GM19023 (cell line): ENCODE measurements at regions not wholly inside any gene's neighbourhood (a gene's known extent, or its start where the extent isn't known, plus 50 kb on each side); places are given as distances from the start of the nearest gene placed in this dataset.
"Not testable (repeated sequence)": the region's sequence is repeated elsewhere in the genome, so short reads cannot be mapped to it uniquely, and the experiment has no call there.

Experiments used
- ATAC-seq: cut with Tn5 transposase; IDR thresholded peaks from one replicate; pipeline ENCODE4 v1.9.1; 2021; ENCODE audit warnings: mild to moderate bottlenecking, moderate library complexity; ENCODE audit not compliant: unreplicated experiment

DNA sequence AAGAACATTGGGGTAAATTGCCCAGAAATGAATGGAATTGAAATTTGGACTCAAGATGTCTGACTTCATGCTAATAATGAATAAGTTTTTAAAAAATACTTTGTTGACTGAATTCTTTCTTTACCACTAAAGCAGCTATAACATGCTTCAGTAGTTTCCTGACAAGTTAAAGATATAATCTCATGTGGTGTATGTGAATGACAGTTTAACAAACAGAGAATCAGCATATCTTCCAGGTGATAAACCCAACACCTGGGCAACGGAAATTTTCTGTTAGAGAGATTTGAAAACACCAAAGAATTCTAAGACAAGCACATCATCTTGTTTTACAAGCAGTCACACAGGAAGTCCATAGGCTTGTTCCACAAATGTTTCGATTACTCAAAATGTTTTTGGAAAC is 372.6 kb upstream of the VRK2 start:
- ATAC-seq, result no peak

DNA sequence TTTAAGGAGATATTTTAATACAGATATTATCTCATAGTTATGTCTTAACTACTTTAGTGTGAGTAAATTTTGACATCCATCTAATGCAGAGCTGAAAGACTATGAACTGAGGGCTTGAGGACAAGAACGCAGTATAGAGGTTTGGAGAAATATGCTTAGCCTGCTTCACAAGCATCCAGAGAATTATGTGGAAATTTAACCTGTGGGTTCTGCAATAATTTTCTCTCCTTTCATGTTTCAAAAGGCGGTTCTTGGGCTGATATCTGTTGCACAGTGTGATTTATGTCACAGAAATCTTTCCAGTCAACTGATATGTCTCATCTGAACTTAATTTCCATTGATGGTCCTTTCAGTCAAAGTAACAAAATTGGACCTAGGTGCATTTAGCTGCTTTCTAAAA is 371.9 kb upstream of the VRK2 start:
- ATAC-seq, result no peak

DNA sequence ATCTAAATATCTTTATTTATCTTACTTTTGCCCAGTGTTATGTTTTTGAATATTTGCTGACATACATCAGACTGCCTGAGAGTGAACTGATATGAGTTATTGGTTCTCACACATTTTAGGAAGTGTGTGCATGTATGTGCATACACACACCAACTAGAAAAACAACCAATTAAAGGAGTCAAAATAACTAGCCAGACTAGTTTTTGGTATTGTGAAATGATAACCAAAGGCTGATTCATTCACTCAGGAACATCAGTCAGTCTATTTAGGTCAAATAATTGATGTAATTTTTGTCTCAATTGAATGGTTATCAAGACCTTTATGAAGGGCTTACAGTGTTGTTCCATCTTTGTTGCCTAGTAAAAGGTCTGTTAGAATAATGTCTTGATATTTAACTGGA is 369.3 kb upstream of the VRK2 start:
- no peak for ATAC-seq

DNA sequence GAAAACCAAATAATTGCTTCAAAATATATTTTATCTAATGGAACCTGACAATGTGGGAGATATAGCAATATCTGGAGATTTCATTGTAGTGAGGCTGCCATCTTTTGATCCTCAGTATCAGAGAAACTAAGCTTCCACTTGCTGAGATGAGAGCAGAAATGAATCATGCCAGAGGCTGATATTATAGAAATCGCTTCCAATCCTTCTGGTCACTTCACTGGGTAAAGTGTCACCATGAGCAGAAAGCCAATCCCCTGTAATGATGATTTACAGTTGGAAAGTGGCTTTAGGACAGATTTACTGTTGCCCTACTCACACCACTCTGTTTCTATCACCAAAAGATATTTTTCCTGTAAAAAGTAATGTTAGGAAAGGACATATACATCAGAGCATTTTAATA is 365.0 kb upstream of the VRK2 start:
- no peak for ATAC-seq

DNA sequence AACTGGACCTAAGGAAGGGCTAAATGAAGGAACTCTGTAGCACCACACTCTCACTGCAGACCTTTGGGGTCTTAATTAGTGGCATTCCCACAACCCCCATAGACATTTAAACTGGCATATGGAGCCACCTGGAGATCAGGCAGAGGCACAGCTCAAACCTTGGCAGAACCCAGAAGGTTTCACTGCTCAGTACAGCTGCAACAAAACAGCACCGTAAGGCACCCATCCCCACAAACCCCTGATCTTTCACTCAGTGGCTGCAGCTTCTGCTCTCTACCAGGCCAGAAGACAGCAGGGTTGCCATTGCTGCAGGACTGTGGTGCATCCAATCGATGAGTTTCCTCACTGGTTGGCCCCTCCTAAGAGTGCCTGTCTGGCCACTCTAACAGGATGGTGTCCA is 361.6 kb upstream of the VRK2 start:
- ATAC-seq, result no peak

DNA sequence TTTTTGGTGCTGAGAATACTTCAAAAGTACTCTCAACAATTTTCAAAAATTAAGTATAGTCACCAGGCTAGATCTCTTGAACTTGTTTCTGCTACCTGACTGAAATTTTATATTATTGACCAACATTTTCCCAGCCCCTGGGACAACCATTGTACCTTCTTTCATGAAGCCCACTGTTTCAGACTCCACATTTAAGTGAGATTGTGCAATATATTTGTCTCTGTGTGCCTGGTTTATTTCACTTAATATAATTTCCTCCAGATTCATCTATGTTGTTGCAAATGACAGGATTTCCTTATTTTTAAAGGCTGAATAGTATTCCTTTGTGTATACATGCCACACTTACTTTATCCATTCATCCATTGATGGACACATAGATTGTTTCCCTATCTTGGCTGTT is 354.2 kb upstream of the VRK2 start:
- ATAC-seq, result no peak

DNA sequence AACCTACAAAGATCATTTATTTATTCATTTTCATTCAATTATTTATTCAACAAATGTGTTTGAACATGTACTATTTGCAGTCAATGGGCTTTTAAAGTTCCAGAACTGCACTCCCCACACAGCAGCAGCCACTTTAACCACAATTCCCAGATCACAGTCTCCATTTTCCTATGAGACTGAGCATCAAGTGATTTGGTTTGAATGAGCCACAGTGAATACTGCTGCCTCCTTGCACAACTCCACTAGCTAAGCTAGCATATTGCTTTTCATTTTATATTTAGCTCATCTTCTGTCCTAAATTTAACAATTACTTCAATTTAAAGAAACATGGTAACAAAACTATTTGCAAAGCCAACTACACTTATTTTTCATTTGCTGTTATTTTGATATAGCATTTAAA is 353.4 kb upstream of the VRK2 start:
- no peak for ATAC-seq

DNA sequence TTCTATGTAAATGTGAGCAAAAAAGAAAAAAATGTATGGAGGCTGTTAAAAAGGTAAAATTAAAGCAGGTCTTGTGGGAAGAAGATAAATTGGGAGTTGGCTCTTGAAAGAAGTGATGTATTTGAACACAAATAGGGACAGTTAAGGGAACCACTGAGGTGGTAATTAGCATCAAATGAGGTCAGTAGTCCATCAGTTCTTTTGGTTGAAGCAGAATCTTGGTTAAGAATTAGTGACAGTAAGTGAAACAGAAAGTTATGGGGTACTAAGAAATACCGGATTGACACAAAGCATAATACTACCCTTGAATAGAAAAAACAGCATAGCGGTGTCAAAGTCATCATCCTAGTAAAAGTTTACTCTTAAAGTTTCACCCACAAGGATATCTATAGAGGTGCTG is 352.6 kb upstream of the VRK2 start:
- no peak for ATAC-seq

DNA sequence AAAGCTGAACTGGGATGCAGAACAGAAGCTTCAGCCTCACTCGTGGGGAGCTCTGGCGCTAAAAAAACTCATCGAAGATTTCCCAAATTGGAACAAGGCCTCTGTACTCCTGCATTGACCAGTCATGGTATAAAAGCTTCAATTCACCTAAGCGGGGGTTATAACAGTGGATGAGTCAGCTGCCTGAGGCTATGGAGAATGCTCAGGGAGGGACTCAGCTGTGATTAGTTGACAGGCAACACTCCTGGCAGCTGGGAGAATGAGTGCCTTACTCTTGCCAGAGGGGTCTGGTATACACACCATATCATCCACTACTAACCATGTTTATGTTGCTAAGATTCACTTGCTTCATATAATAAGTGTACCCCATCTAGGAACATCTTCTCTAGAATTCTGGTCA is 350.6 kb upstream of the VRK2 start:
- ATAC-seq, result no peak

DNA sequence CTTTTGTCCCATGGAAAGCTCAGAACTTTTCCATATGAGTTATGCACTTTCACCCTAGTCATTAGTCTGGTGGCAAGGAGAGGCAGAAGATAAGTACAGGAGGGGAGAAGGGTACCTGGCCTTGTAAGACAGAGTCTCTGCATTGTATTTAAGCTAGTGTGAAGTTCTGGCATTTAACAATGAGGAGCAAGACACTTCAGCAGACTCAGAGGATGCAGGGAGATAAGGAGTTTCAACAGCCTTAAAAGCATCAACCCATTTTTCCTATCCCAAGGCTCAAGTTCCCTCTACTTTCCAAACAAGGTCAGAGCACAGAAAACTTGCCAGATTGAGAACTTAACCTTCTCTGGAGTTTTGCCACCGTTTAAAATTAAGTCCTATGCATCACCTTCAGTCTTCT is 348.2 kb upstream of the VRK2 start:
- ATAC-seq, result no peak

DNA sequence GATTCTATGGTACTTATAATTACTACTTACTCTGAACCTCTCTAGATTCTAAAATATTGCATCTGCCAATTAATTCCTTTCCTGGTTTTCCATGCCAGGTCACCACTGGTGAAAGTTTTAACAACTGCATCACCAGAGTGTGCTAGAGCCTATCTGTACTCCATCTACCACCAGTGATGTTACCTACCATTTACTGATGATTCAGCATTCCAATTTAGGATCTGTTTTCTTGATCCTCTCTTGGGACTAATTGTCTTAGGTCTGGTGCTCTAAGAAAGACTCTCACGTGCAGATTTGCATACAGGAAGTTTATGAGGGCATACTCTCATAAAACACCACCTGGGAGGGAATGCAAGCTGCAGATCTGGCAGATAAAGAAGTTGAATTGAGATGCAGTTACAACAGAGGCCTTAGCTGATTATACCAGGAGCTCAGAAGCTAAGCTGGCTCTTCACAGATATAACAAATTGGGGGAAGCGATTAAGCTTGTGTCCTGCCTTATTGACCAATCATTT is 347.6 kb upstream of the VRK2 start:
- ATAC-seq, result no peak

DNA sequence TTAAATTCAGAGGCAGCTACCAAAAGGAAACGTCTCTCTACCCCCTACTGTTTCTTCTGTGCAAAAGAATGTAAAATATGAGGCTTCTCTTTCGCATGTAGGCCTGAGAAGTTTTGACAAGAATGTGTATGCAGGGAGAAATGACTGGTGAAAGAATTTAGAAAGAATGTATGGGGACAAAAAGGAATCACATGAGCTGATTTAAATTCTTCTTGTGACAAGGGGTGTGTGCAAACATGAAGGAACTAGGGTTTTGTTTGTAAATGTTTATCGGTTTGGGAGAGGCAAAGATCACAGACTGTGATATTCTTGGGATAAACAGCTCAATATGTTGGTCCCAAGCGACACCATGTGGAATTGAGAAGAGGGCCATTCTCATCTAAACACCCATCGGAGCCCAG is 345.2 kb upstream of the VRK2 start:
- no peak for ATAC-seq

DNA sequence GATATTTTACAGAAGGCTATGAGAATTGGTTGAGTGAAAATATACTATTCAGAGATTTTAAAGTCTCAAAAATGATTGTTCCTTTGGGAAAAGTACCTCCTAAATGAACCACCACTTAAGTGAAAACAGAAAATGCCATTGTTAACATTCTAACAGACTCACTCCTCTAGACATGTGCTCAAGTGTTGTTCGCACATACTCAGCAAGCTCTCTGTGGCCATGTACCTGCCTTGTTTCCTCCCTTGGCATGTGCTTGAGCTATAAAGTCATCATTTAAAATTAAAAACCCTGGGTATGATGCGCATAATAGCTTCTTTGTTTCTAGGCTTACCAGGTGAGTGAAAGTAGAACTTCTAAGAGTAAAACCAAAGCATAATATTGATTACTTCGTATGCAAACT is 343.2 kb upstream of the VRK2 start:
- no peak for ATAC-seq

DNA sequence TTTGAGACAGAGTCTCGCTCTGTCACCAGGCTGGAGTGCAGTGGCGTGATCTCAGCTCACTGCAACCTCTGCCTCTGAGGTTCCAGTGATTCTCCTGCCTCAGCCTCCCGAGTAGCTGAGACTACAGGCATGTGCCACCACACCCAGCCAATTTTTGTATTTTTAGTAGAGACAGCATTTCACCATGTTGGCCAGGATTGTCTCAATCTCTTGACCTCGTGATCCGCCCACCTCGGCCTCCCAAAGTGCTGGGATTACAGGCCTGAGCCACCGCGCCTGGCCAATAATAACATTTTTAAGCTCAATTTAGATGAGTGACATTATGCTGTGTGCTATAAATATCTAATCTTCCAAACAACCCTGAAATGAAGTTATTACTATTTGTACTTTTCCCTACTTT is 338.8 kb upstream of the VRK2 start:
- not testable (repeated sequence) for ATAC-seq

DNA sequence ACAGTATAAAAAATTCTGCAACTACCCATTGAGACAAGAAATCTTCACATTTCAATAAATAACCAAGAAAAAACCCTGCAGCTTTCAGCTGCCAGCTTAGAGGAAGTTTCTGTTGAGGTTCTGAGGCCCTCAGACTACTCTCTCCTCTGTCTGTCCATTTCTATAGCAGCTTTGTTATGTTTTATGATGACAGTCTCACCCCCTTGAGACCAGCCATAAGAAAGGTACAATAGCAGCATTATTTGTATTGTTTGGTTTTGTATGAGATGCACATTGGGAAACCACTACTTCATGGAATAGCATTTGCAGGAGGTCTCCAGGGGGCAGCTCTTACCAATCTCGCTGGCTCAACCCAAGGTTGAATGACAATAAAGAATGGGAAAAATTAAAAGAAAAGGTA is 334.6 kb upstream of the VRK2 start:
- no peak for ATAC-seq

DNA sequence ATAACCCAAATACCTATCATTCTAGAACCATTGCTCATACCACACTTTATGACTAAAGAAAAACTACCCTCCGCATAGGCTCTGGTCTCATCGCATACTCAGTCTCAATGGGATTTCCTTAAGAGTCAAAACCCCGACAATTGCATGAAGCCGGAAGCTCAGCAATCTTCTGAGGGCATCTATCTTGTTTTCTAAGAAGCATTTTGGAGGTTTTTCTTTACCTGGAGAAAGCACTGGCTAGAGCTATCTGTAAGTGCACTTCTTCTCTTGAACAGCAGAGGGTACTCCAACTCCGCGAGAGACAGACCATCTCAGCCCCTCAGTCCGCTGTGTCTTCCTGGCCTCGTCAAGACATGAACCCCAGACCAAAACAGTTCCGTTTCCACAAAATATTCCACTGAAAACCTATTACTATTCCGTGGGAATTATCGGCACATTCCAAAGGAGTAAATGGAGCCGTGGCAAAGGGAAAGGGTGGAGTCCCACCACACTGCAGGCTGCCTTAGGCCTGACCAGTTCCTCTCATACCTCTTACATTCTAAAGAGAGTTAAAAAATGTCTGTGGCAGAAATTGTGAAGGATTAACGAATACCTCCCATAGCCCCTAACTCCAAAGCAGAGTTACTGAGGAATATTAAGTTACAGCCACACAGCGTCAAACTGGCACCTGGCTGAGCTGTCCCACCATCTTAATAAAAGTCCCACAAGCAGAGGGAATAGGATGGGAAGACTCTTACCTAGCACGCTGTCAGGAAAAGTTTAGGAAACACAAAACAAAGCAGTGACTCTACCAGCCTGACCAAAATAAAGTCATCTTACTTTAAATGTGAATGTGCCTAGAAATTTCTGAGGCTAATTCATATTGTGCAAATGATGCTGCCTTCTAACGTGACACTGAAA is 325.6 kb upstream of the VRK2 start:
- peak; percentile 99 for ATAC-seq

DNA sequence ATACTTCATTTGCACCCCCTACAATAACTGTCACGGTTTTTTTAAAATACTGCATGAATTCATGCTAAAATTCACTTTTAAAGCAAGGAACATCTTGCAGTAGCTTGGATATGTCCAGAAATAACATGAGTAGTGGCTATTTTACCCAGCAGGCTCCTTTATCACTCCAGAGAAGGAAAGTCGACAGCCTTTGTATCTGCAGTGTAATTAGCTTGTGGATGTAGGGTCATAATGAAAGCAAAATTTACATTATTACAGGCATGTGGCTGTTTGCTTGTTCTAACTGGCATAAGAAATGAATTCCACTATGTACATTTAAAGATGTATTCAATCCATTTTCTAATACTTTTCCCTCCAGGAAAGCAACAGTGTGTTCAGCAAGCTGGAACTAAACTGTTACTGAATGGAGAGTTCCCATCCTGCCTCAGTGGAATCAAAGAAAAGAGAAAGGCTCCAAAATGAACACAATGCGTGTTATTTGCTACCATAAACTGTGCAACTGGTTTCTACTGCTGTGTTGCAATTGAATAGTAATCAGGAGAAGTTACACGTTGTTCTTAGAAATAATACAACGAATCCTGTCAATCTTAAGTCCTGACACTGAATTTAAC is 321.2 kb upstream of the VRK2 start:
- ATAC-seq, result no peak

DNA sequence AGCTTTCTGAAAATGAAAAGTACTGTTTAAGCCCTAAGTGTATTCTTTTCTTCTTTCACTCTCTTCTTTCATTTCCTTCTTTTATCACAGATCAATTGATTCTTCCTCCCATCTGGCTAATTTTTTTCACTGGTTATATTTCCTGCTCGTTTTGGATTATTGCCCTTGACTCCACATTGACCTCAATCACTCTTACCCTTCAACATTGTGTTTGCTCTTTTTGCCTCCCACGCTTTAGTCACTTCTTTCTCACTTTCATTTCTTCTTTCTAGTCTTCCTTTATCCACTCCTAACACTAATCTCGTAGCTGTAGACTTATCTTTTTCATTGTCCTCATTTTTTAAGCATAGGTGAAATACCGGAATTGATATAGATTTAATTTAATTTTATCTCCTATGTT is 320.3 kb upstream of the VRK2 start:
- no peak for ATAC-seq

DNA sequence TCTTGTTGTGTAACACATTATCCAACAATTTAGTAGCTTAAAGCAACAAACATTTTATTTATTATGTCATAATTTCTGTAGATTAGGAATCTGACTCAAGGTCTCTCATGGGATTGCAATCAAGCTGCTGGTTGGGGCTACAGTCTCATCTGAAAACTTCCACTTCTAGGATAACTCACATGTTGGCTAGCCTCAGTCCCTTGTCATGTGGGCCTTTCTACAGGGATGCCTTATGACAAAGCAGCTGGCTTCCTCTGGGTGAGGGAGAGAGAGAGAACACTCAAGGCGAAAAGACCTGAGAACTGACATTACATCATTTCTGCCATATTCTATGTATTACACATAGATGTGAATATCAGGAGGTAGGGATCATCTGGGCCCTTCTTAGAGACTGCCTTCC is 317.9 kb upstream of the VRK2 start:
- ATAC-seq, result no peak

DNA sequence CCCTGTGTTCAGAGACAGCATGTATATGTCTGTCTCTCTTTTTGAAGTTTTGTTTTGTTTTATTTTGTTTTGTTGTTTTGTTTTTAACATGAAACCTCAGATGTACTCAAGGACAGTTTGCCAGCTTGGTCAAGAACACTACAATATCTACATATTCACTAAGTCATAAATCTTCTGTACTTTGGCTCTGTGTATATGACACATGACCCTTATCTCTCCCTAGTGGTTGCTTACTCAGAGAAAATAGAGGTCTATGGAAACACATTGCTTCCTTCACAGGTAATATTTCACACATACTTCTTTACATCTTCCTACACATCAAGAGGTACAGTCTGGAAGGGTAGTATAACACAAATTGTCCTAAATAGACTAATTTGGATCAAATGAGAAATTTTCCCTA is 312.6 kb upstream of the VRK2 start:
- no peak for ATAC-seq

DNA sequence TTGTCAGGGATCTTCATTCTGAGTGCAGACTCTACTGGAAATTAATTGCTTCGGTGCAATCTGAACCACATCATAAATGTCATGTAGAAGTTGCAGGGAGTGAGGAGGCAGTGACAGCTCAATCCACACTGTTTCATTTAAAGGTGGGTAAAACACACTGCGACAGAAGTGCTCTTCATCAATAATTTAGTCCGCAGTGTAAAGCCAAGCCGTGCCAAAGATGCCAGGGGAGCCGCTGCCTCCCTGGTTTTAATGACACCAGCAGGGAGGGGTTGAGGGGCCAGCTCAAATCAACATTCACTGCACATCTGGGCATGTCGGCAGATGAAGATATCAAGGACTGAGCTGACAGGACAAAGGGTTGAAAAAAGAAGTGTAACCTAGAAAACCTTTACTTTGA is 305.7 kb upstream of the VRK2 start:
- ATAC-seq, result no peak

DNA sequence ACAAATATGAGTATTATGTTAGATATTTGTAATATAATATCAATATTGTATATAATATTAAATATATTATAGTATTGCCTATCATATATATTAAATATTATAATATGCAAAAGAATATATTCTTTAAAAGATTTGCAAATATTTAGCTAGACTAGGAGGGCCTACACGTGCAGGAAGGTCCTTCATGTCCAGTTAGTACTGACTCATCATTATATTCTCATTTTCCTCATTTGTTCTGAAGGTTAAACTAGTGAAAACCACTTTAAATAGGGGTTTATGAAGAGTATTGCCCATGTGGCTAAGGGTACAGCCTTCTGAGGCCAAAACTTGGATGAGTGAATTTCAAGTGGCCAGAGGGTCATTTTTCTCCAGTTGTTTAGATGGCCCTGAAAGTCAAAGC is 293.0 kb upstream of the VRK2 start:
- no peak for ATAC-seq

DNA sequence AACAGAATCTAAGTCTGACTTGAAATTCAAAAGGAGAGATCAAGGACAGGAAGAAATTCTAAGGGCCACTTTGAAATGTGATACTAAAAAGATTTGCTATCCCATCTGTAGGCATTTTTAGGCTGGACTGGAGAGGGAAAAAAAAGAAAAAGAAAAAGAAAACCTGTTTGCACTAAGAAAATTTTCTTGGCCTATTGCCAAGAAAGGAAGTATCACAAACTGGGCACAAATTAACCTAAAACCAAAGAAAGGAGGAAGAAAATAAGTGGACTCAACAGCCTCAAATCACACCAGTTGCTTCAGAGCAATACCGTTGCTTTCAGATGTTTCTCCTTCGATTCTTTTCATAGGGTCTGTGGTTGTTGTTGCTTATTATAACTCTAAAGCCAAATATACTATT is 287.9 kb upstream of the VRK2 start:
- no peak for ATAC-seq
